Brain microvascular endothelial cell (primary cell): ENCODE measurements at regions not wholly inside any gene's neighbourhood (a gene's known extent, or its start where the extent isn't known, plus 50 kb on each side); places are given as distances from the start of the nearest gene placed in this dataset.

Source experiments
- DNase-seq: peaks from one replicate; pipeline ENCODE4 v3.0.0-alpha.2; 2020
- H3K27ac ChIP-seq: fragments of 250-450 bp; sonication (Bioruptor Pico); 2 replicates; pipeline ENCODE4 v1.5.1; 2020; ENCODE audit warnings: mild to moderate bottlenecking, moderate library complexity
- H3K27me3 ChIP-seq: fragments of 250-450 bp; sonication (Bioruptor Pico); replicated peaks from 2 replicates; pipeline ENCODE4 v1.5.1; 2020; ENCODE audit warnings: mild to moderate bottlenecking
- H3K36me3 ChIP-seq: fragments of 250-450 bp; sonication (Bioruptor Pico); replicated peaks from 2 replicates; pipeline ENCODE4 v1.5.1; 2020; ENCODE audit warnings: mild to moderate bottlenecking
- H3K4me3 ChIP-seq: 2 replicates; pipeline ENCODE4 v1.5.1; 2011; ENCODE audit warnings: low read depth, mild to moderate bottlenecking, control low read depth, low read length, moderate library complexity
- CTCF ChIP-seq: IDR thresholded peaks from 2 replicates; pipeline ENCODE4 v1.5.1; 2011; ENCODE audit warnings: low read depth, mild to moderate bottlenecking, moderate library complexity, low read length, control low read depth, inconsistent platforms; ENCODE audit errors: missing control alignments
- in situ Hi-C: cut with HindIII; loops from 2 replicates; pipeline ENCODE4 v1.10.0; 2017; ENCODE audit warnings: low sequenced_read_pairs, low pct_ligation_motif_present

GRCh38 chr22:25402160-25402500 is 162.3 kb upstream of the GRK3 start:
- no peak for DNase-seq
- Histone ChIP-seq H3K4me3 (no peak overlapping the region), H3K27ac (no peak overlapping the region), H3K27me3 (no peaks in the 10 kb centered on the region), H3K36me3 (no peaks in the 10 kb centered on the region)
- no peak for TF ChIP-seq CTCF
- in situ Hi-C loops: no loop called here

GRCh38 chr22:25402501-25403283 is 161.8 kb upstream of the GRK3 start:
- peak overlapping the region; percentile 64 for H3K4me3 ChIP-seq
- no peak for DNase-seq
- in situ Hi-C loops: no loop called here

GRCh38 chr22:25403284-25403810 is 161.1 kb upstream of the GRK3 start:
- Histone ChIP-seq H3K4me3 (peak overlapping the region; percentile 64), H3K27ac (no peak overlapping the region), H3K36me3 (no peaks in the 10 kb centered on the region), H3K27me3 (no peaks in the 10 kb centered on the region)
- in situ Hi-C loops: no loop called here
- TF ChIP-seq CTCF: no peak
- DNase-seq: no peak

More at GRCh38 chr22:25402501-25403283, 161.8 kb upstream of the GRK3 start:
- Histone ChIP-seq H3K36me3 (no peaks in the 10 kb centered on the region), H3K27ac (no peak overlapping the region), H3K27me3 (no peaks in the 10 kb centered on the region)
- no peak for TF ChIP-seq CTCF

- Histone ChIP-seq H3K27ac (no peak overlapping the region), H3K4me3 (peak overlapping the region; percentile 64), H3K36me3 (no peaks in the 10 kb centered on the region), H3K27me3 (no peaks in the 10 kb centered on the region)
- peak; percentile 38 for TF ChIP-seq CTCF
- DNase-seq: no peak
- in situ Hi-C loops: no loop called here
These were observed 160.5 kb upstream of the GRK3 start for GRCh38 chr22:25403811-25404471.

GRCh38 chr22:25404556-25404927 is 159.9 kb upstream of the GRK3 start:
- in situ Hi-C loops: no loop called here
- H3K27ac ChIP-seq: no peak overlapping the region
- H3K36me3 ChIP-seq: no peaks in the 10 kb centered on the region
- no peak for TF ChIP-seq CTCF
- no peaks in the 10 kb centered on the region for H3K27me3 ChIP-seq
- peak overlapping the region; percentile 64 for H3K4me3 ChIP-seq
- DNase-seq: no peak
